Neural cell (in vitro differentiated cells): ENCODE measurements at regions not wholly inside any gene's neighbourhood (a gene's known extent, or its start where the extent isn't known, plus 50 kb on each side); places are given as distances from the start of the nearest gene placed in this dataset.

Experiments
- H2AFZ ChIP-seq: fragments of 200-600, 300-800 bp; sonication (generic), shearing (Covaris generic); 2 replicates; pipeline ENCODE4 v1.6.0; 2014; ENCODE audit warnings: low read depth, mild to moderate bottlenecking, antibody characterized with exemption, low read length, moderate library complexity
- H3F3A ChIP-seq: fragments of 200-600 bp; shearing (Covaris generic); 2 replicates; pipeline ENCODE4 v1.6.1; 2016; ENCODE audit warnings: mild to moderate bottlenecking, moderate library complexity, mixed read lengths, antibody characterized with exemption, low read length; ENCODE audit not compliant: insufficient read depth, poor library complexity, severe bottlenecking
- H3K27ac ChIP-seq: fragments of 200-600, 300-800 bp; sonication (generic), shearing (Covaris generic); 2 replicates; pipeline ENCODE4 v1.5.1; 2014; ENCODE audit warnings: mild to moderate bottlenecking, low read length, moderate library complexity
- H3K27me3 ChIP-seq: fragments of 300-800, 200-600 bp; sonication (generic), shearing (Covaris generic); 2 replicates; pipeline ENCODE4 v1.6.0; 2014; ENCODE audit warnings: mild to moderate bottlenecking, low read depth, low read length, moderate library complexity; ENCODE audit not compliant: insufficient read depth
- H3K36me3 ChIP-seq: fragments of 300-800, 200-600 bp; sonication (generic), shearing (Covaris generic); 2 replicates; pipeline ENCODE4 v1.5.1; 2014; ENCODE audit warnings: mild to moderate bottlenecking, antibody characterized with exemption, low read length, moderate library complexity; ENCODE audit not compliant: insufficient read depth
- H3K4me2 ChIP-seq: fragments of 300-800, 200-600 bp; sonication (generic), shearing (Covaris generic); 2 replicates; pipeline ENCODE4 v1.6.0; 2014; ENCODE audit warnings: mild to moderate bottlenecking, low read length
- H3K4me3 ChIP-seq: fragments of 300-800, 200-600 bp; sonication (generic), shearing (Covaris generic); 2 replicates; pipeline ENCODE4 v1.5.1; 2014; ENCODE audit warnings: mild to moderate bottlenecking, low read length, moderate library complexity
- H3K79me2 ChIP-seq: fragments of 200-600 bp; shearing (Covaris generic); replicated peaks from 2 replicates; pipeline ENCODE4 v1.6.0; 2014; ENCODE audit warnings: mild to moderate bottlenecking, low read length, moderate library complexity; ENCODE audit not compliant: insufficient read depth
- H3K9ac ChIP-seq: fragments of 300-800, 200-600 bp; sonication (generic), shearing (Covaris generic); 2 replicates; pipeline ENCODE4 v1.6.1; 2016; ENCODE audit warnings: mild to moderate bottlenecking, low read length, mixed read lengths
- H3K9me2 ChIP-seq: fragments of 200-600 bp; shearing (Covaris generic); 2 replicates; pipeline ENCODE4 v1.6.1; 2016; ENCODE audit warnings: mild to moderate bottlenecking, low read length, mixed read lengths; ENCODE audit not compliant: insufficient read depth
- H3K9me3 ChIP-seq: fragments of 200-600, 300-800 bp; sonication (generic), shearing (Covaris generic); 2 replicates; pipeline ENCODE4 v1.6.1; 2016; ENCODE audit warnings: mild to moderate bottlenecking, mixed run types, low read length, moderate library complexity, mixed read lengths
- H4K20me1 ChIP-seq: fragments of 200-600 bp; shearing (Covaris generic); 2 replicates; pipeline ENCODE4 v1.6.1; 2016; ENCODE audit warnings: mild to moderate bottlenecking, mixed run types; ENCODE audit not compliant: insufficient read depth
- EP300 ChIP-seq: fragments of 450-650 bp; conservative IDR thresholded peaks from 2 replicates; pipeline ENCODE4 v1.6.1; 2014; ENCODE audit warnings: antibody characterized with exemption, mild to moderate bottlenecking, moderate library complexity; ENCODE audit not compliant: poor library complexity, severe bottlenecking
- EZH2 ChIP-seq: fragments of 200-600, 300-800 bp; shearing (Covaris generic), sonication (generic); IDR thresholded peaks from 2 replicates; pipeline ENCODE4 v1.6.1; 2014; ENCODE audit warnings: antibody characterized with exemption, low read length, borderline replicate concordance, mild to moderate bottlenecking; ENCODE audit not compliant: insufficient read depth, poor library complexity, severe bottlenecking
- MXI1 ChIP-seq: fragments of 450-650 bp; conservative IDR thresholded peaks from 2 replicates; pipeline ENCODE4 v1.6.1; 2014; ENCODE audit warnings: antibody characterized with exemption, mild to moderate bottlenecking; ENCODE audit not compliant: poor library complexity, severe bottlenecking
- POLR2AphosphoS5 ChIP-seq: IDR thresholded peaks from 2 replicates; pipeline ENCODE4 v1.6.1; 2012
- RAD21 ChIP-seq: fragments of 450-650 bp; conservative IDR thresholded peaks from 2 replicates; pipeline ENCODE4 v1.6.1; 2014; ENCODE audit warnings: antibody characterized with exemption, mild to moderate bottlenecking, moderate library complexity
- SMC3 ChIP-seq: fragments of 450-650 bp; conservative IDR thresholded peaks from 2 replicates; pipeline ENCODE4 v1.6.1; 2014; ENCODE audit warnings: antibody characterized with exemption, mild to moderate bottlenecking, moderate library complexity; ENCODE audit not compliant: poor library complexity
- TAF1 ChIP-seq: IDR thresholded peaks from 2 replicates; pipeline ENCODE4 v1.6.1; 2012; ENCODE audit warnings: low read depth
- TF ChIP-seq, protein P1 (sequence below): IDR thresholded peaks from 2 replicates; pipeline ENCODE4 v1.6.1; 2012; ENCODE audit warnings: borderline replicate concordance
- TF ChIP-seq, protein P2 (sequence below): fragments of 450-650 bp; IDR thresholded peaks from 2 replicates; pipeline ENCODE4 v1.5.1; 2014; ENCODE audit warnings: antibody characterized with exemption, mild to moderate bottlenecking, moderate library complexity; ENCODE audit not compliant: poor library complexity, severe bottlenecking

DNA sequence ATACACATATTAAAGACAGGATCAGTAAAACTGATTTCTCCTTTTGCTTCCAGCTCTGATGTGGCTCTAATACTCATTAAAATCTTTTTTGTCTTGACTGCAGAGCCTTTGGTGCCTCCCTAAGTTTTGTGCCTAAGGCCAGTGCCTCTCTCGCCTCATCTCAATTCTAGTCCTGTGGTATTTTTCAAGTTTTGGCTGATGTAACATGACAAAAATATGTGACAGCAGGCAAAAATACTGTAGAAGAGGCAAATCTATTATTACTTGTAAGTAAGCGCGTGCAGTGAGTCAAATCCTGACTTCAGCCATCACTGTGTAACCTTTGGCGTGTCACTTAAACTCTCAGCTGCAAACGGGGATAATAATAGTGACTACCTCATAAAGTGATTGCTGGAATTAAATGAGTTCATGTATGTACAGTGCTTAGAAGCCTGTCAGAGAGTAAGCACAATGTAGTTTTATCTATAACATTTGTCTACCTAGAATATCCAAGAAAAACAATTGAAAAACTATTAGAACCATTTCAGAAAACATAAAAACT lies 74.0 kb downstream of the MAB21L3 start:
- H3F3A ChIP-seq = no peaks in the 10 kb centered on the region
- no peaks in the 10 kb centered on the region for H4K20me1 ChIP-seq
- H3K36me3 ChIP-seq = no peaks in the 10 kb centered on the region
- peak overlapping the region; percentile 34 for H3K9ac ChIP-seq
- H3K9me2 ChIP-seq = no peaks in the 10 kb centered on the region
- no peak overlapping the region for H2AFZ ChIP-seq
- no peak overlapping the region for H3K4me2 ChIP-seq
- H3K9me3 ChIP-seq = no peaks in the 10 kb centered on the region
- H3K79me2 ChIP-seq = no peaks in the 10 kb centered on the region
- peak overlapping the region; percentile 9 for H3K4me3 ChIP-seq
- TF ChIP-seq, protein P1, sequence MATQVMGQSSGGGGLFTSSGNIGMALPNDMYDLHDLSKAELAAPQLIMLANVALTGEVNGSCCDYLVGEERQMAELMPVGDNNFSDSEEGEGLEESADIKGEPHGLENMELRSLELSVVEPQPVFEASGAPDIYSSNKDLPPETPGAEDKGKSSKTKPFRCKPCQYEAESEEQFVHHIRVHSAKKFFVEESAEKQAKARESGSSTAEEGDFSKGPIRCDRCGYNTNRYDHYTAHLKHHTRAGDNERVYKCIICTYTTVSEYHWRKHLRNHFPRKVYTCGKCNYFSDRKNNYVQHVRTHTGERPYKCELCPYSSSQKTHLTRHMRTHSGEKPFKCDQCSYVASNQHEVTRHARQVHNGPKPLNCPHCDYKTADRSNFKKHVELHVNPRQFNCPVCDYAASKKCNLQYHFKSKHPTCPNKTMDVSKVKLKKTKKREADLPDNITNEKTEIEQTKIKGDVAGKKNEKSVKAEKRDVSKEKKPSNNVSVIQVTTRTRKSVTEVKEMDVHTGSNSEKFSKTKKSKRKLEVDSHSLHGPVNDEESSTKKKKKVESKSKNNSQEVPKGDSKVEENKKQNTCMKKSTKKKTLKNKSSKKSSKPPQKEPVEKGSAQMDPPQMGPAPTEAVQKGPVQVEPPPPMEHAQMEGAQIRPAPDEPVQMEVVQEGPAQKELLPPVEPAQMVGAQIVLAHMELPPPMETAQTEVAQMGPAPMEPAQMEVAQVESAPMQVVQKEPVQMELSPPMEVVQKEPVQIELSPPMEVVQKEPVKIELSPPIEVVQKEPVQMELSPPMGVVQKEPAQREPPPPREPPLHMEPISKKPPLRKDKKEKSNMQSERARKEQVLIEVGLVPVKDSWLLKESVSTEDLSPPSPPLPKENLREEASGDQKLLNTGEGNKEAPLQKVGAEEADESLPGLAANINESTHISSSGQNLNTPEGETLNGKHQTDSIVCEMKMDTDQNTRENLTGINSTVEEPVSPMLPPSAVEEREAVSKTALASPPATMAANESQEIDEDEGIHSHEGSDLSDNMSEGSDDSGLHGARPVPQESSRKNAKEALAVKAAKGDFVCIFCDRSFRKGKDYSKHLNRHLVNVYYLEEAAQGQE = no peak
- TF ChIP-seq POLR2AphosphoS5 (peak; percentile 75), EP300 (peak; percentile 75), MXI1 (no peak)
- H3K27ac ChIP-seq = peak overlapping the region; percentile 70
- no peaks in the 10 kb centered on the region for H3K27me3 ChIP-seq

DNA sequence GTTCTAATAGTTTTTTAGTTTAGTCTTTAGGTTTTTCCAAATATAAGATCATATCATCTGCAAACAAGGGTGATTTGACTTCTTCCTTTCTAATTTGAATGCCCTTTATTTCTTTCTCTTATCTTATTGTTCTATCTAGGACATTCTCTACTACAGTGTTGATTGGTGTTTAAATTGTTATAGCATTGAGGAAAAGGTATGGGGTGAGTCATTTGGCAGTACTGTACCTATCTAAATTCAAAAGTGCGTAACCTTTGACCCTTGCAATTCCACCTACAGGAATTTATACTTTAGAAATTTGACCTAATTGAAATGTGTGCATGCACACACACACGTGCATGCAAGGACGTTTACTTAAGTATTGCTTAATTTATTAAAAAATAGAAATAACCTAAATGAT lies 78.3 kb downstream of the MAB21L3 start:
- Histone ChIP-seq H3K9ac (no peak overlapping the region), H2AFZ (no peak overlapping the region), H3K79me2 (no peaks in the 10 kb centered on the region), H3K27ac (no peak overlapping the region), H3K36me3 (no peaks in the 10 kb centered on the region), H4K20me1 (no peaks in the 10 kb centered on the region), H3K27me3 (no peaks in the 10 kb centered on the region), H3F3A (peaks cover 2% of the 10 kb centered on the region), H3K9me2 (no peaks in the 10 kb centered on the region), H3K4me2 (no peak overlapping the region), H3K9me3 (no peaks in the 10 kb centered on the region), H3K4me3 (no peak overlapping the region)
- TF ChIP-seq TAF1 (no peak), SMC3 (no peak), EZH2 (no peak), EP300 (no peak), MXI1 (no peak), RAD21 (no peak), POLR2AphosphoS5 (no peak)
- TF ChIP-seq, protein P2, sequence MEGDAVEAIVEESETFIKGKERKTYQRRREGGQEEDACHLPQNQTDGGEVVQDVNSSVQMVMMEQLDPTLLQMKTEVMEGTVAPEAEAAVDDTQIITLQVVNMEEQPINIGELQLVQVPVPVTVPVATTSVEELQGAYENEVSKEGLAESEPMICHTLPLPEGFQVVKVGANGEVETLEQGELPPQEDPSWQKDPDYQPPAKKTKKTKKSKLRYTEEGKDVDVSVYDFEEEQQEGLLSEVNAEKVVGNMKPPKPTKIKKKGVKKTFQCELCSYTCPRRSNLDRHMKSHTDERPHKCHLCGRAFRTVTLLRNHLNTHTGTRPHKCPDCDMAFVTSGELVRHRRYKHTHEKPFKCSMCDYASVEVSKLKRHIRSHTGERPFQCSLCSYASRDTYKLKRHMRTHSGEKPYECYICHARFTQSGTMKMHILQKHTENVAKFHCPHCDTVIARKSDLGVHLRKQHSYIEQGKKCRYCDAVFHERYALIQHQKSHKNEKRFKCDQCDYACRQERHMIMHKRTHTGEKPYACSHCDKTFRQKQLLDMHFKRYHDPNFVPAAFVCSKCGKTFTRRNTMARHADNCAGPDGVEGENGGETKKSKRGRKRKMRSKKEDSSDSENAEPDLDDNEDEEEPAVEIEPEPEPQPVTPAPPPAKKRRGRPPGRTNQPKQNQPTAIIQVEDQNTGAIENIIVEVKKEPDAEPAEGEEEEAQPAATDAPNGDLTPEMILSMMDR = no peak
- TF ChIP-seq, protein P1 = no peak
